Motor neuron (in vitro differentiated cells): ENCODE measurements at regions not wholly inside any gene's neighbourhood (a gene's known extent, or its start where the extent isn't known, plus 50 kb on each side); places are given as distances from the start of the nearest gene placed in this dataset.
A peak's percentile ranks its signal among the peaks of the same experiment; 100 is the strongest.

ENCODE experiments used
- ATAC-seq, 8 experiments: fragments of 200-7000 bp; cut with Tn5 transposase; replicated peaks in 6 of 8; 2 replicates each; pipeline ENCODE4 v1.8.0; 2021; ENCODE audit warnings: mild to moderate bottlenecking in 8 of 8, moderate library complexity in 8 of 8
- H3K27ac ChIP-seq, 2 donors: fragments of 250-450 bp; sonication (Bioruptor Pico); 2 replicates each; pipeline ENCODE4 v1.9.0; 2021; ENCODE audit warnings: antibody characterized with exemption in 2 of 2, mild to moderate bottlenecking in 2 of 2, moderate library complexity in 1 of 2
- H3K4me1 ChIP-seq, 2 donors: fragments of 250-450 bp; sonication (Bioruptor Pico); replicated peaks in 1 of 2; 2 replicates each; pipeline ENCODE4 v1.6.1; 2021; ENCODE audit warnings: antibody characterized with exemption in 2 of 2, mild to moderate bottlenecking in 2 of 2, moderate library complexity in 1 of 2
- H3K4me3 ChIP-seq, 5 donors: fragments of 250-450 bp; sonication (Bioruptor Pico); 2 replicates each; pipeline ENCODE4 v1.9.0; 2021; ENCODE audit warnings: antibody characterized with exemption in 5 of 5, mild to moderate bottlenecking in 5 of 5, moderate library complexity in 4 of 5
- WGBS, 10 experiments: fragments of 450-650 bp; shearing (Covaris generic); methylation state at CpG; one replicate each; pipeline ENCODE4 v1.0.0; 2022; 5-methylcytosine and 5-hydroxymethylcytosine counted together
- in situ Hi-C, 9 experiments: fragments of 400-800 bp; cut with MboI; loops; one replicate each; pipeline ENCODE4 v1.15.0; 2021; ENCODE audit warnings: low sequenced_read_pairs in 9 of 9, low pct_unique_long_range_greater_than_20kb in 2 of 9; ENCODE audit not compliant: unreplicated experiment in 9 of 9

DNA sequence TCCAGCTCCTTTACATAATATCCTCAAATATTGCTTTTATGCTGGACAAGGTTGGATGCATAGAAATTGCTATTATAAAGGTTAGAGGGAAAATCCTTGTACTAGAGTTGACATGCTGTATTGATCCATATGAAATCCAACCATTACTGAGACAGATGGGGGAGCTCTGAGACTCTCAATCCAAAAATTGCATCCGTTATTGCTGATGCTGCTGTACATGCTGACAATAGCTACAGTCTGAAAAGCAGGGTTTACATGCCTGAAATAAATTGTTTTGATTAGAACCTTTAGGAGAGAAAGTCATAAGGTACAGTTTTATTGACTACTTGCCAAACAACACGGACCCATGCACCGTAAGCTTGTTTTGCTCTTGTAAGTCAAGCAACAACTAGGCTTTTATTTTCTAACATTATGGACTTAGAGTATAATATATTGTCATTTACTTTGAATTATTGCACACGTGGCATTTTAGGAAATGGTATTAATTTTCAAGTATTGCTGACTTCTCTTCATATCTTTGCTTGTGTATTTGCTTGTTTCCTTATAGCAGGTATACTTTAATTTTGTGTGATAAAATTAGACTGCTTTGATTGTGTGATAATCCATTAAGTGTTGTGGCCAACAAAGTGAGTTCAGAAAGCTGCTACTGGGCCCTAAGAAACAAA is 1365.2 kb downstream of the STIM2 start:
- in situ Hi-C loops = no loop called here
- 16 to 60% (median 29%) methylated on average over 1 to 4 of the region's 4 CpGs for WGBS, 10 experiments
- Histone ChIP-seq H3K27ac (no peak overlapping the region), H3K4me1 (peaks cover 22 to 48% of the 10 kb centered on the region in 2 donors), H3K4me3 (no peak overlapping the region)
- ATAC-seq = peak in 5 of 8 experiments; percentile 59 to 81 (median 73)

DNA sequence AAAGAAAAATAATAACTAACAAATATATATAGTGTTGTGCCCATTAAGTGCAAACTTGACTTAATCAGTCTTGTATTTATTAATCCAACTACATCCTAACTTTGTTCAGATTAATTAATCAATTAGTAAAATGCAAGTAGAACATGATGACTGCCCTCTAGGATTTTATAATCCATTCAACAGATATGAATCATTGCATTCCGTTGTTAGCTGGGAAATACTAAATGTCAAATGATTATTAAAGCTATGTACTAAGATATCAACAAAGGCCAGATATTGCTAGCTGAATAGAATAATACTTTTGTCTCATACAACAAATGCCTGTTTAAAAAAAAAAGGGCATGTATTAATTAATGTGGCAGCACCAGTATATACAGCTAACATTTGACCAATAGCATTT is 1366.3 kb downstream of the STIM2 start:
- WGBS, 10 experiments = 0 to 100% (median 0%) methylated on average over 1 of the region's 1 CpG; no CpG with 5 or more reads in 2 of the 10 experiments

DNA sequence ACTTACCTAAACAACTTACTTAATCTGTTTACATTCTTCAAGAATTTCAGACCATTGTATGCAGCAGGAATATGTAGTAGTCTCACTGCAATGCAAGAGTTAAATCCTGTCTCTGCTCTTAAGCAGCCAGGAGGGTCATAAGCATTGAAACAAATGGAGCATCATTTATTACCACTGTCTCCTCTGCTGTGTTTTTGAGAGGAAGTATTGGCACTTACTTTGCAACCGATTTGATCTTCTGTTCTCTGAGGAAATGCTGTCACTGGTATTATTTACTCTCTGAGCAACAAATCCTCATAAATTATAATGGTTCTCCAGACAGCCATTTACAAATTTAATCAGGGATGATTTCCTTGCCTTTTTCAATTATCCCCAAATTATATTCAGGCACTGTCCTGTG is 1367.1 kb downstream of the STIM2 start:
- in situ Hi-C loops = no loop called here
- Histone ChIP-seq H3K27ac (no peak overlapping the region), H3K4me3 (no peak overlapping the region), H3K4me1 (peaks cover 22 to 48% of the 10 kb centered on the region in 2 donors)
- 0 to 63% (median 0%) methylated on average over 1 of the region's 1 CpG; no CpG with 5 or more reads in 3 of the 10 experiments for WGBS, 10 experiments
- peak in 5 of 8 experiments; percentile 28 to 62 (median 50) for ATAC-seq

More for the DNA sequence above, 1366.3 kb downstream of the STIM2 start:
- no peak overlapping the region for H3K27ac ChIP-seq
- ATAC-seq = no peak
- H3K4me1 ChIP-seq = peaks cover 22 to 48% of the 10 kb centered on the region in 2 donors
- H3K4me3 ChIP-seq = no peak overlapping the region
- in situ Hi-C loops = no loop called here

DNA sequence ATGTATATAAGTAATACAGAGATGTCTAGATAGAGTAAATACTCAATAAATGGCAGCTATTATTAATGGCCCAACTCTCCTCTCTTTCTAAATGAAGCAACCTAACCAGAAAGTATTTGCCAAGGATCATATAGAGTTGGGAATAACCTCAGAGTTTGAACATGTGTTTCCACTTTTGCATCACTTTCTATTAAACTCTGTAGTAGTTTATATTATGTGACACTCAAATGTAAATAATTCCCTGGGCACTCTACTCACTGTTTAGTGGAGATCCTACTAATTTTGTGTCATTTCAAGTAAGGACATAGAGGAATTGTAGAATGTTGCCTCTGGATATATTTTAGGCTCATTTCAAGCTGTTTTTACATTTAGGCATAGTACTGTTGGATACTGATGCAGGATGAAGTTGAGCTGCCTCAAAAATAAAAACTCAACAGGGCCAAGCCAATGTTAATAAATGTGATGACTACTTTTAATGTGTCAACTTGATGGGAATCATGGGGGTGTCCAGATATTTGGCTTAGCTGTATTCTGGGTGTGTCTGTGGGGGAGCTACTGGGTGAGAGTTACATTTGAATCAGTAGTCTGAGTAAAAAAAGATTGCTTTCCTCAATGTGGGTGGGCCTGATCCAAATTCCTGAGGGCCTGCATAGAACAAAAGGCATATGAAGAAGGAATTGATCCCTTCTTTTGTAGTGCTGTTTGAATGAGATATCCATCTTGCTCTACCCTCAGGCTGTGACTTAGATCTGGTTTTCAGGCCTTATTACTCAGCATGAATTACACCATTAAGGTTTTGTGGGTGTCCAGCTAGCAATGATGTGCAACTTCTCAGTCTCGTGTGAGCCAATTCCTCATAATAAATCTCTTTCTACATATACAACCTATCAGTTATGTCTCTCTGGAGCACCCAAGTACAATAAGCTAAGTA is 1368.2 kb downstream of the STIM2 start:
- peaks cover 22 to 51% of the 10 kb centered on the region in 2 donors for H3K4me1 ChIP-seq
- ATAC-seq = peak in 3 of 8 experiments; percentile 25 to 87 (median 28)
- H3K27ac ChIP-seq = no peak overlapping the region
- 0 to 43% (median 17%) methylated on average over 1 of the region's 1 CpG; no CpG with 5 or more reads in 3 of the 10 experiments for WGBS, 10 experiments
- no peak overlapping the region for H3K4me3 ChIP-seq
- in situ Hi-C loops = no loop called here

DNA sequence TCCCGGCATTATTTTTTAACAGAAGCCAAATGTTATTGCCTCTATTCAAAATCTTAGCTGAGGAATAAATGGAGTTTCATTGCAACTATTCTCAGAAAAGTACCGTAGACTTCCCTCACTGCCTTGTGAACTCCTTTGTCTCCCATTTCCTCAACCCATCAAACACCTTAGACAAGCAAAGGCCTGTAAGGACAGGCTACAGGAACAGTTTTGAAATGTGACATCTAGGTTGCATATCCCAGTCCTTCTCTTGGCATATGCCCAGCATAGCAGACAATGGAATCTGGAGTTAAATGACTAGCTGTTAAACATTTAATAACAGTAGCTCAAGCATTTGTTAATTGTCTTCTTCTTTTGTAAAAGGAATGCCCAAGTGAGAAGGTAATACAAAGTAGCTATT is 1371.7 kb downstream of the STIM2 start:
- no peak overlapping the region for H3K27ac ChIP-seq
- no peak for ATAC-seq
- in situ Hi-C loops = no loop called here
- no peak overlapping the region for H3K4me3 ChIP-seq
- H3K4me1 ChIP-seq = peaks cover 16 to 30% of the 10 kb centered on the region in 2 donors
- 43 to 100% (median 87%) methylated on average over 1 to 2 of the region's 2 CpGs; no CpG with 5 or more reads in 2 of the 10 experiments for WGBS, 10 experiments

DNA sequence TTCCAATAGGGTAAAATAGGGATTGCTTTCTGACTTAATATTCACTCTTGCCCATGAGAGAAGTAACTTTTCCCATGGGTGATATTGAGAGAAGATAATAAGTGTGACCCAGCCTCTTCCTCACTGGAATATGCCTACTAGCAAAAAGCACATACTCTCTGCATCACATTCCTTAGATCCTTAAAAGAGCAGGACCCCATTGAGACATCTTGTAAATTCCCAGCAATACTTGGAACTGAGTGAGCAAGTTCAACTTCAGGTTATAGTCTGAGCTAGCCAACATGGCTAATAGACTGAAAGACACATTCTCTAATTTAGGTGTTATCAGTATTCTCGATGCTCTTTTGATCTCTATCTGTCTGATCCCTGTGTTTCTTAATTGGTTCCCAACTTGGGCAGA is 1372.3 kb downstream of the STIM2 start:
- in situ Hi-C loops = no loop called here
- H3K27ac ChIP-seq = no peak overlapping the region
- no peak for ATAC-seq
- H3K4me3 ChIP-seq = no peak overlapping the region
- 0 to 100% (median 89%) methylated on average over 1 of the region's 1 CpG; no CpG with 5 or more reads in 2 of the 10 experiments for WGBS, 10 experiments
- H3K4me1 ChIP-seq = peaks cover 14 to 24% of the 10 kb centered on the region in 2 donors

DNA sequence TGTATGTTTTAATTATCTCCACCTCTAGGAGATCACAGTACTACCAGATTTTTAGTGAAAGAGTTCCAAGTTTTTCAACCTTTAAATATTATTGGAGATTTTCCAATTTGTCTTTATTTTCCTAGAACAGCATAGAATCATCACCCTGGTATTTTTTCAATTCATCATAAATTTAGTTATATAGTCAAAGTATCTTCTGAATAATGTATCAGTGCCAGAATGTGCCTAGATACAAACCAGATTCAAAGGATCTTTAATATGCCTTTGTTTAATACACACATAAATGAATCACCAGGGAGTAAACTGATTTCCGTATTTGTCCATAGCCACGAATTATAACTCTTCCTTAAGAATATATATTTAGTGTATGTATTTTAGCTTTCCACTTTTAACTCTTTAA is 1373.1 kb downstream of the STIM2 start:
- H3K4me1 ChIP-seq = peaks cover 15 to 18% of the 10 kb centered on the region in 2 donors
- in situ Hi-C loops = no loop called here
- 0 to 100% (median 59%) methylated on average over 2 of the region's 2 CpGs; no CpG with 5 or more reads in 2 of the 10 experiments for WGBS, 10 experiments
- ATAC-seq = no peak
- H3K4me3 ChIP-seq = no peak overlapping the region
- H3K27ac ChIP-seq = no peak overlapping the region

DNA sequence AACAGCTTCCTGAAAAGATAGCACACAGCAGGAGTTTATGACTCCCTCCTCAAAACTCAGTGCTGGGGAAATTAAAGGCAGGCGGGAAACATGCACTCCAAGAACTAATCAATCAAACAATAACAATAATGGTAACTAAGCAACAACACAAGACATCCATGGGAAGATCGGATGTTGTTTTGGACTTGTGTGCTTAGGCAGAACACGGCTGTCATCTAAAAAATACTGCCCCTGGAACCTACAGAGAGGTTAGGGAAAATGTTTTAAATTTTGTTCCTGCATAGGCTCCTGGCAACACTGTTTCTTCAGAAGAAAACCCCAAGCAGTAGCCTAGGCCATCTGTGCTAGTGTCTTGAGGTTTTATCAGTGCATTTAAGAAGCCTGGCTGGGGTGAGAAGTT is 1378.2 kb downstream of the STIM2 start:
- no peak overlapping the region for H3K4me3 ChIP-seq
- H3K27ac ChIP-seq = peak overlapping the region in 1 of 2 donors; percentile 8
- peak in 5 of 8 experiments; percentile 64 to 98 (median 71) for ATAC-seq
- in situ Hi-C loops = no loop called here
- WGBS, 10 experiments = 9 to 44% (median 12%) methylated on average over 1 to 3 of the region's 3 CpGs; no CpG with 5 or more reads in 2 of the 10 experiments
- H3K4me1 ChIP-seq = peaks cover 11 to 17% of the 10 kb centered on the region in 2 donors

DNA sequence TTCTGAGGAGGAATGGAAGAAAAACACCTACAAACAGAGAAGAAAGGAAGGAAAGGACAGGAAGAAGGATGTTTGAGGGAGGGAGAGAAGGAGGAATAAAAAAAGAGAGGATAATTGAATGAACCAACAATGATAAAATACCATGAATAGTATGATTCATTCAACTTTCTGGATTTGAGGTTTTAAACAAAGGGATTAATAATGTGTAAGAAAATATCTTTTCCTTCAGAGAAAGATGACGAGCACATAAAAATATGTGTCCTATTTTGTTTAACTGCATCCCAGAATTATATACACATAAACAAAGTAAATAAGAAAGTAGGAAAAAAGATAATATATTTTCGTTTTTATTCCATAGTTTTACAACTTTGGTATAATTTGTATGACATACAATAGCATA is 1380.4 kb downstream of the STIM2 start:
- 0 to 86% (median 66%) methylated on average over 1 to 2 of the region's 2 CpGs for WGBS, 10 experiments
- Histone ChIP-seq H3K27ac (no peak overlapping the region), H3K4me3 (no peak overlapping the region), H3K4me1 (peaks cover 5 to 17% of the 10 kb centered on the region in 2 donors)
- no peak for ATAC-seq
- in situ Hi-C loops = no loop called here

DNA sequence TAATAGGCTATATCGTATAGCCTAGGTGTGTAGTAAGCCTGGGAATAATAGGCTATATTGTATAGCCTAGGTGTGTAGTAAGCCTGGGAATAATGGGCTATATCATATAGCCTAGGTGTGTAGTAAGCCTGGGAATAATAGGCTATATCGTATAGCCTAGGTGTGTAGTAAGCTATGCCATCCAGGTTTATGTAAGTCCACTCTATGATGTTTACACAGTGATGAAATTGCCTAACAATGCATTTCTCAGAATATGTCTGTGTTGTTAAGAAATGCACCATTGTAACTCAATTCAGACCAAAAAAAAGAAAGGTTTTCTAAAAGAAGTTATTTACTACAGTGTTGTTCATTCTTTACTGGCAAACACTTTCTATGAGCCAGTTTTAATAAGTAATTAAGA is 1387.2 kb downstream of the STIM2 start:
- 6 to 100% (median 80%) methylated on average over 1 to 2 of the region's 2 CpGs; no CpG with 5 or more reads in 3 of the 10 experiments for WGBS, 10 experiments
- Histone ChIP-seq H3K4me3 (no peak overlapping the region), H3K27ac (no peak overlapping the region), H3K4me1 (peaks cover 2 to 4% of the 10 kb centered on the region in 2 donors)
- no peak for ATAC-seq
- in situ Hi-C loops = no loop called here

DNA sequence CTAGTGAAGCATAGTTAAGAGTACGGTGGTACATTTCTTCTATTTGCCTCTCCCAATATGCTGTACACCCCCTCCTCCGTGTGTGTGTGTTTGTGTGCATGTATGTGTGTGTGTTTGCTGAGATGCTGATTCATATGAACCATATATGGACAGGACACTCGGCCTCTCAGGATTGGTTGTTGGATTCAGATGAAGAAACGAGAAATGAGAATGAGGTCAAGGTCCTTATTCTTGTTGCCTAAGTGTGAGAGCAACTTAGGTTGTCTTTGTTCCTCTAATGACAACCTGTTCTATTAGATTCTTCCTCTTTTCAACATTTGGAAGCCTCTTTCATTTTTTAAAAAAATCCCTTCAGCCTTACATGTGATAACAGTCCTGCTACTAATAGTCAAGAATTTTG is 1387.6 kb downstream of the STIM2 start:
- no peak for ATAC-seq
- 0 to 83% (median 64%) methylated on average over 1 to 4 of the region's 4 CpGs; no CpG with 5 or more reads in 1 of the 10 experiments for WGBS, 10 experiments
- in situ Hi-C loops = no loop called here
- Histone ChIP-seq H3K4me1 (peaks cover 2 to 4% of the 10 kb centered on the region in 2 donors), H3K27ac (no peak overlapping the region), H3K4me3 (no peak overlapping the region)

DNA sequence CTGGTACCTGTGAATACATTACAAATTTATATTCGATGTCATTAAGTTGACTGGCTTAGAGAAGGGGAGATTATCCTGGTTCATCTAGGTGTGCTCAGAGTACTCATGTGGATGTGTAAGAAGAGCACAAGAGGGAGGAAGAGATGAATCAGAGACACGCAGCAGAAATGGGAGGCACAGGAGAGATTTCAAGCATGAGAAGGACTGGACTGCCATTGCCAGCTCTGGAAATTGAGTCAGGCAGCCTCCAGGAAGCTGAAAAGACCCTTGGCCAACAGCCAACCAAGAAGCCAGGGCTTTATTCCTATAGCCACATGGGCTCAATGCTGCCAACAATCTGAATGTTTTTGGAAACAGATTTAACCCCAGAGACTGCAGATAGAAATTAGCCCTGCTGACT is 1390.0 kb downstream of the STIM2 start:
- in situ Hi-C loops = no loop called here
- H3K27ac ChIP-seq = no peak overlapping the region
- no peak for ATAC-seq
- WGBS, 10 experiments = 40 to 100% (median 80%) methylated on average over 1 to 2 of the region's 2 CpGs; no CpG with 5 or more reads in 1 of the 10 experiments
- H3K4me3 ChIP-seq = no peak overlapping the region
- H3K4me1 ChIP-seq = peaks cover 2 to 4% of the 10 kb centered on the region in 2 donors

DNA sequence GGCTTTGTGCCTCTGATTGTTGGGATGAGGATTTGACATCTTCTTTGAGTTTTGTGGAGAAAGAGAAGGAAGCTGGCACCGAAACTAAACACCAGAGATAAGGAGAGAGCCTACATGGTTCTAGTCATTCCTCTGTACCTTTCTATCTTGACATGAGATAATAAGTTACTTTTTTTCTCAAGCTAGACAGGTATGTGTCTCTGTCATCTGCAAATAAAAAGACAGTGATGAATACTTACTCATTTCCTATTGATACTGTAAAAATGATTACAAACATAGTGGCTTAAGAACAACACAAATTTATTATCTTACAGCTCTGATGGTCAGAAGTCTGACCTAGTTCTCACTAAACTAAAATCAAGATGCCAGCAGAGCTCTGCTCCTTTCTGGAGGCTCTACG is 1391.2 kb downstream of the STIM2 start:
- Histone ChIP-seq H3K4me1 (peaks cover 2 to 4% of the 10 kb centered on the region in 2 donors), H3K27ac (no peak overlapping the region), H3K4me3 (no peak overlapping the region)
- WGBS, 10 experiments = 8 to 100% (median 88%) methylated on average over 1 to 2 of the region's 2 CpGs; no CpG with 5 or more reads in 1 of the 10 experiments
- ATAC-seq = no peak
- in situ Hi-C loops = no loop called here
